ENCODE measurements at regions not wholly inside any gene's neighbourhood (a gene's known extent, or its start where the extent isn't known, plus 50 kb on each side); places are given as distances from the start of the nearest gene placed in this dataset.

DNA sequence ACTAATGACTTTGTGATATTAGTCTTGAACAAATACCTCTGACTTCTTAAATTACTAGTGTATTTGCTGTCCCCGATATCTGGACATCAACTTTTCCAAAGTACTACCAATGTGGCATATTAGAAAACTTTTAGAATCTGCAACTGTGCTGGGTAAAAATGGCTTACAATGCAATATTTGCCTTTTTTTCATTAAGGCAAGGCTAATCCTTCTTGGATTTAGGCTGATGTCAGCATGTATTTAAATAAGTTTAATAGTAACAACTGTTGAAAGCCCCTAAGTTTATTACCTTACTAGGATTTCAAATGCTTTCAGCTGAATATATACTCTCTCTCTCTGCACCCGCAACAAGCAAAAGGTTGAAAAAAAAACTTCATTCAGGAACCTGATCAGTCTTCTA is 1232.3 kb downstream of the REEP3 start:
- TF ChIP-seq, protein P1, sequence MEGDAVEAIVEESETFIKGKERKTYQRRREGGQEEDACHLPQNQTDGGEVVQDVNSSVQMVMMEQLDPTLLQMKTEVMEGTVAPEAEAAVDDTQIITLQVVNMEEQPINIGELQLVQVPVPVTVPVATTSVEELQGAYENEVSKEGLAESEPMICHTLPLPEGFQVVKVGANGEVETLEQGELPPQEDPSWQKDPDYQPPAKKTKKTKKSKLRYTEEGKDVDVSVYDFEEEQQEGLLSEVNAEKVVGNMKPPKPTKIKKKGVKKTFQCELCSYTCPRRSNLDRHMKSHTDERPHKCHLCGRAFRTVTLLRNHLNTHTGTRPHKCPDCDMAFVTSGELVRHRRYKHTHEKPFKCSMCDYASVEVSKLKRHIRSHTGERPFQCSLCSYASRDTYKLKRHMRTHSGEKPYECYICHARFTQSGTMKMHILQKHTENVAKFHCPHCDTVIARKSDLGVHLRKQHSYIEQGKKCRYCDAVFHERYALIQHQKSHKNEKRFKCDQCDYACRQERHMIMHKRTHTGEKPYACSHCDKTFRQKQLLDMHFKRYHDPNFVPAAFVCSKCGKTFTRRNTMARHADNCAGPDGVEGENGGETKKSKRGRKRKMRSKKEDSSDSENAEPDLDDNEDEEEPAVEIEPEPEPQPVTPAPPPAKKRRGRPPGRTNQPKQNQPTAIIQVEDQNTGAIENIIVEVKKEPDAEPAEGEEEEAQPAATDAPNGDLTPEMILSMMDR (IDR thresholded peaks at IDR 0.05; ENCODE audit: low read length): no peak
- TF ChIP-seq EZH2phosphoT487 (IDR thresholded peaks at IDR 0.05; ENCODE audit: low read length) (no peak), EZH2 (optimal IDR thresholded peaks at IDR 0.05; ENCODE audit: low read depth, low read length) (no peak)

Data from MM.1S (cell line).